ENCODE measurements at regions not wholly inside any gene's neighbourhood (a gene's known extent, or its start where the extent isn't known, plus 50 kb on each side); places are given as distances from the start of the nearest gene placed in this dataset.

GRCh38 chr9:111233963-111234362 lies 96.1 kb downstream of the OR2K2 start:
- DNase-seq (ENCODE audit: low read depth in 1 of 2, low spot score in 2 of 2) = no peak
- H3K27ac ChIP-seq = no peak overlapping the region
- H3K4me1 ChIP-seq (replicated peaks) = no peaks in the 10 kb centered on the region

GRCh38 chr9:111232997-111233790 lies 96.8 kb downstream of the OR2K2 start:
- no peaks in the 10 kb centered on the region for H3K36me3 ChIP-seq
- no peaks in the 10 kb centered on the region for H3K27me3 ChIP-seq (replicated peaks)
- H3K9me3 ChIP-seq (replicated peaks) = no peaks in the 10 kb centered on the region
- H3K27ac ChIP-seq = no peak overlapping the region
- DNase-seq (ENCODE audit: low read depth in 1 of 2, low spot score in 2 of 2) = no peak
- H3K4me3 ChIP-seq = no peak overlapping the region
- H3K4me1 ChIP-seq (replicated peaks) = no peaks in the 10 kb centered on the region

More at GRCh38 chr9:111233963-111234362, 96.1 kb downstream of the OR2K2 start:
- Histone ChIP-seq H3K9me3 (replicated peaks) (no peaks in the 10 kb centered on the region), H3K4me3 (no peak overlapping the region), H3K36me3 (no peaks in the 10 kb centered on the region), H3K27me3 (replicated peaks) (no peaks in the 10 kb centered on the region)

- Histone ChIP-seq H3K36me3 (no peaks in the 10 kb centered on the region), H3K9me3 (replicated peaks) (no peaks in the 10 kb centered on the region), H3K27ac (no peak overlapping the region), H3K4me1 (replicated peaks) (no peaks in the 10 kb centered on the region), H3K27me3 (replicated peaks) (no peaks in the 10 kb centered on the region), H3K4me3 (no peak overlapping the region)
- no peak for DNase-seq (ENCODE audit: low read depth in 1 of 2, low spot score in 2 of 2)
Measured at GRCh38 chr9:111231801-111232580, 98.0 kb downstream of the OR2K2 start.

GRCh38 chr9:111222757-111223156 lies 107.3 kb downstream of the OR2K2 start:
- no peak for DNase-seq (ENCODE audit: low read depth in 1 of 2, low spot score in 2 of 2)
- H3K27ac ChIP-seq = no peak overlapping the region
- H3K9me3 ChIP-seq (replicated peaks) = no peaks in the 10 kb centered on the region
- H3K36me3 ChIP-seq = no peaks in the 10 kb centered on the region
- no peaks in the 10 kb centered on the region for H3K27me3 ChIP-seq (replicated peaks)
- no peaks in the 10 kb centered on the region for H3K4me1 ChIP-seq (replicated peaks)
- no peak overlapping the region for H3K4me3 ChIP-seq

- Histone ChIP-seq H3K9me3 (replicated peaks) (no peaks in the 10 kb centered on the region), H3K4me3 (no peak overlapping the region), H3K4me1 (replicated peaks) (no peaks in the 10 kb centered on the region), H3K27me3 (replicated peaks) (no peaks in the 10 kb centered on the region), H3K36me3 (no peaks in the 10 kb centered on the region), H3K27ac (no peak overlapping the region)
- DNase-seq (ENCODE audit: low read depth in 1 of 2, low spot score in 2 of 2) = no peak
Measured at GRCh38 chr9:111212874-111213273, 117.2 kb downstream of the OR2K2 start.

- Histone ChIP-seq H3K4me3 (no peak overlapping the region), H3K27me3 (replicated peaks) (no peaks in the 10 kb centered on the region), H3K4me1 (replicated peaks) (no peaks in the 10 kb centered on the region), H3K36me3 (no peaks in the 10 kb centered on the region), H3K27ac (no peak overlapping the region), H3K9me3 (replicated peaks) (no peaks in the 10 kb centered on the region)
- DNase-seq (ENCODE audit: low read depth in 1 of 2, low spot score in 2 of 2) = no peak
Measured at GRCh38 chr9:111198936-111199335, 131.1 kb downstream of the OR2K2 start.

GRCh38 chr9:111197256-111197655 lies 132.8 kb downstream of the OR2K2 start:
- no peaks in the 10 kb centered on the region for H3K27me3 ChIP-seq (replicated peaks)
- no peaks in the 10 kb centered on the region for H3K9me3 ChIP-seq (replicated peaks)
- no peak overlapping the region for H3K4me3 ChIP-seq
- DNase-seq (ENCODE audit: low read depth in 1 of 2, low spot score in 2 of 2) = no peak
- H3K4me1 ChIP-seq (replicated peaks) = no peaks in the 10 kb centered on the region
- no peaks in the 10 kb centered on the region for H3K36me3 ChIP-seq
- no peak overlapping the region for H3K27ac ChIP-seq

GRCh38 chr9:111195766-111196165 lies 134.3 kb downstream of the OR2K2 start:
- DNase-seq (ENCODE audit: low read depth in 1 of 2, low spot score in 2 of 2) = no peak
- Histone ChIP-seq H3K27me3 (replicated peaks) (no peaks in the 10 kb centered on the region), H3K4me3 (no peak overlapping the region), H3K27ac (no peak overlapping the region), H3K36me3 (no peaks in the 10 kb centered on the region), H3K9me3 (replicated peaks) (no peaks in the 10 kb centered on the region), H3K4me1 (replicated peaks) (no peaks in the 10 kb centered on the region)

- H3K4me1 ChIP-seq (replicated peaks) = no peaks in the 10 kb centered on the region
- no peaks in the 10 kb centered on the region for H3K36me3 ChIP-seq
- DNase-seq (ENCODE audit: low read depth in 1 of 2, low spot score in 2 of 2) = no peak
- H3K4me3 ChIP-seq = no peak overlapping the region
- no peaks in the 10 kb centered on the region for H3K9me3 ChIP-seq (replicated peaks)
- no peak overlapping the region for H3K27ac ChIP-seq
- no peaks in the 10 kb centered on the region for H3K27me3 ChIP-seq (replicated peaks)
Measured at GRCh38 chr9:111193095-111193494, 136.9 kb downstream of the OR2K2 start.

GRCh38 chr9:111192650-111193049 lies 137.4 kb downstream of the OR2K2 start:
- Histone ChIP-seq H3K9me3 (replicated peaks) (no peaks in the 10 kb centered on the region), H3K4me3 (no peak overlapping the region), H3K27me3 (replicated peaks) (no peaks in the 10 kb centered on the region), H3K36me3 (no peaks in the 10 kb centered on the region), H3K4me1 (replicated peaks) (no peaks in the 10 kb centered on the region), H3K27ac (no peak overlapping the region)
- no peak for DNase-seq (ENCODE audit: low read depth in 1 of 2, low spot score in 2 of 2)

GRCh38 chr9:111190347-111190746 lies 139.7 kb downstream of the OR2K2 start:
- Histone ChIP-seq H3K4me3 (no peak overlapping the region), H3K27ac (no peak overlapping the region), H3K9me3 (replicated peaks) (no peaks in the 10 kb centered on the region), H3K36me3 (no peaks in the 10 kb centered on the region), H3K4me1 (replicated peaks) (no peaks in the 10 kb centered on the region), H3K27me3 (replicated peaks) (no peaks in the 10 kb centered on the region)
- no peak for DNase-seq (ENCODE audit: low read depth in 1 of 2, low spot score in 2 of 2)

- no peak for DNase-seq (ENCODE audit: low read depth in 1 of 2, low spot score in 2 of 2)
- Histone ChIP-seq H3K27me3 (replicated peaks) (no peaks in the 10 kb centered on the region), H3K9me3 (replicated peaks) (no peaks in the 10 kb centered on the region), H3K27ac (no peak overlapping the region), H3K4me3 (no peak overlapping the region), H3K4me1 (replicated peaks) (no peaks in the 10 kb centered on the region), H3K36me3 (no peaks in the 10 kb centered on the region)
Measured at GRCh38 chr9:111187376-111187775, 142.6 kb downstream of the OR2K2 start.

GRCh38 chr9:111186021-111186530 lies 143.9 kb downstream of the OR2K2 start:
- H3K27ac ChIP-seq = no peak overlapping the region
- no peaks in the 10 kb centered on the region for H3K27me3 ChIP-seq (replicated peaks)

GRCh38 chr9:111180811-111181210 lies 142.5 kb upstream of the LPAR1 start:
- Histone ChIP-seq H3K9me3 (replicated peaks) (no peaks in the 10 kb centered on the region), H3K4me1 (replicated peaks) (no peaks in the 10 kb centered on the region), H3K27ac (no peak overlapping the region), H3K4me3 (no peak overlapping the region), H3K36me3 (no peaks in the 10 kb centered on the region), H3K27me3 (replicated peaks) (no peaks in the 10 kb centered on the region)
- DNase-seq (ENCODE audit: low read depth in 1 of 2, low spot score in 2 of 2) = no peak

More at GRCh38 chr9:111186021-111186530, 143.9 kb downstream of the OR2K2 start:
- no peak overlapping the region for H3K4me3 ChIP-seq
- H3K9me3 ChIP-seq (replicated peaks) = no peaks in the 10 kb centered on the region
- no peak for DNase-seq (ENCODE audit: low read depth in 1 of 2, low spot score in 2 of 2)
- no peaks in the 10 kb centered on the region for H3K36me3 ChIP-seq
- H3K4me1 ChIP-seq (replicated peaks) = no peaks in the 10 kb centered on the region

Measured in SJSA1 (cell line).